Stimulated activated CD8-positive, alpha-beta memory T cell treated with anti-CD3 and anti-CD28 coated beads, Interleukin-15, amount 100 ng/mL, for 4 hours (primary cell): ENCODE measurements at regions not wholly inside any gene's neighbourhood (a gene's known extent, or its start where the extent isn't known, plus 50 kb on each side); places are given as distances from the start of the nearest gene placed in this dataset.
"Not testable (repeated sequence)": the region's sequence is repeated elsewhere in the genome, so short reads cannot be mapped to it uniquely, and the experiment has no call there.

Source experiments
- DNase-seq, 2 donors: peaks; one replicate each; pipeline ENCODE4 v3.0.0-alpha.2; 2020; ENCODE audit warnings: low read depth in 2 of 2

DNA sequence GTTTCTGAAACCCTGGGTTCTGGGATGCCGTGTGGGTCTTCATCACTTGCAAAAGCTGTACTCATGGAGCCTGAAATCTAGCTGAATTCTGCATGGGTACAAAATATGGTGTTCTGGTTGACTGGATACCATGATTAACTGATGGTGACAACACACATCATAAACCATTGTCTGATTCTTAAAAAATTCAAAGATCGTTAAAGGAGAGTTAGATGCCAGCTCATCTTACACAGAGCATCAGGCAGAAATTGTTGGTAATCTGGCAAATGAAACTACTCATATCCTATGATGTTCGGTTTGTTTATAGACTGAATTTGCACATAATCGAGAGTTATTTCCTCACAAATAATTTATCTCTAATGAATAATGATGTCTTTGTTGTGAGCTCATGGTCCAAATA is 218.1 kb upstream of the PKN2 start:
- no peak for DNase-seq

DNA sequence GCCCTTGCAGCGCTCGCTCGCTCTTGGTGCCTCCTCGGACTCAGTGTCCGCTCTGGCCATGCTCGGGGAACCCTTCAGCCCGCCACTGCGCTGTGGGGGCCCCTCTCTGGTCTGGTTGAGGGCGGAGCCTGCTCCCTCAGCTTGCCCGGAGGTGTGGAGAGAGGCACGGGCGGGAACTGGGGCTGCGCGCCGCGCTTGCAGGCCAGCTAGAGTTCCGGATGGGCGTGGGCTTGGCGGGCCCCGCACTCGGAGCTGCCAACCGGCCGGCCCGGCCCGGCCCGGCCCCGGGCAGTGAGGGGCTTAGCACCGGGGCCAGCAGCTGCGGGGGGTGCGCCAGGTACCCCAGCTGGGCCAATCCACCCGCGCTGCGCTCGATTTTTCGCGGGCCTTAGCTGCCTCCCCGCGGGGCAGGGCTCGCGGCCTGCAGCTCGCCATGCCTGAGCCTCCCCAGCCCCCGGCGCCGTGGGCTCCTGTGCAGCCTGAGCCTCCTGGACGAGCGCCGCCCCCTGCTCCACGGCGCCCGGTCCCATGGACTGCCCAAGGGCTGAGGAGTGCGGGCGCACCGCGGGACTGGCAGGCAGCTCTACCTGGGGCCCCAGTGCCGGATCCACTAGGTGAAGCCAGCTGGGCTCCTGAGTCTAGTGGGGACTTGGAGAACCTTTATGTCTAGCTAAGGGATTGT is 217.0 kb upstream of the PKN2 start:
- DNase-seq = no peak

GRCh38 chr1:88472298-88472697 is 211.8 kb upstream of the PKN2 start:
- no peak for DNase-seq

DNA sequence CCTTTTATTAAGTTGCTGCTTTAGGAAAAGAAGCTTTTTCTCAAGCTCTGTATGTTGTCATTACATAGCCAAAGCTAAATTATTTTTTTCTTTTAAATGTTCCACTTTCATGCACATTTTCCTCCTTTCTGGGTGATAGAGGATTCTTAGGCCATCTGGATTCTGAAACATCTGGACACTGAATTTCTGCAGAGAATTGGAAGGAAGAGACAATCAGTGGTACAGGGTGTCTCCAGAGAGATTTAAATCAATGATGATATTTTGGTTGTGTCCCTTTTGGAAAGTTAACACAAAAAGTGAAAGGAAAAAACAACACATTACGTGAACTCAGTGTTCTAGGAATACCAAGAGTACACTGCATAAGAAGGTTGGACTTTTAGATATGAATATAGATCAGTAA is 211.4 kb upstream of the PKN2 start:
- no peak for DNase-seq

GRCh38 chr1:88474555-88475304 is 209.3 kb upstream of the PKN2 start:
- DNase-seq = no peak

- no peak for DNase-seq
These were observed 199.2 kb upstream of the PKN2 start for GRCh38 chr1:88484881-88485280.

GRCh38 chr1:88488237-88488636 is 195.8 kb upstream of the PKN2 start:
- DNase-seq = no peak

DNA sequence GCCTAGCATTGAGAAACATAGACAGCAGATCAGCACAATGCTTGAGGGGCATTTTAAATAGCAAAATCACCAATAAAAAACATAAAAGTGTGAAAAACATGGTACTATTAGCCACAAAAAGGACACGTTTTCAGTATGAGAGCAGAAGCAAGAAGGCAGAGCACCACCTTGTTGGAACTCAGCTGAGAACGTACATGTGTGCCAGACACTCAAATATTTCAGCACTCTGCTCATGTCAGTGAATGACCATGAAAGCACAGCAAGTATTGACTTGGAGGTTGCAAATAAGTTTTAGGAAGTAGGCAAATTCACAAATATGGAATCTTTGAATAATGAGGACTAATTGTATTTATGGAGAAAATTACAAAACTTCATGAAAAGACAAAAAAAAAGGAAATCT is 193.4 kb upstream of the PKN2 start:
- DNase-seq = no peak

DNA sequence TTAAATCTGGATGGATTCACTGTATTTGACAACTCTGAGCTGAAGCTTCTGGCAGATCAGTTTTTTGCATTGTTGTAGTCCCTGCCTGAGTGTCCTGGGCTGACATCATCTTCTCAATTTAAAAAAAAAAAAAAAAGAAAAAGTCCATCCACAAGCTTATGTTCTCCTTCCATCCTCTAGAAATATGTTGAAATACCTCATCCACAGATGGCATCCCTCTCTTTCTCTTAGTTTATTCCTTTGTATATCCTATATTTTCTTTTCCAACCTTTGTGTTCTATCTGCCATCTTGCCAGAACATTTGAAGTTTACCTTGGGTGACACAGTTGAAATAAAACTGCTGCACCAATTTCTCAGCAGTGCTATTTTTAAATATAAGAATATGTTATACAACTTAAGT is 184.4 kb upstream of the PKN2 start:
- no peak for DNase-seq

DNA sequence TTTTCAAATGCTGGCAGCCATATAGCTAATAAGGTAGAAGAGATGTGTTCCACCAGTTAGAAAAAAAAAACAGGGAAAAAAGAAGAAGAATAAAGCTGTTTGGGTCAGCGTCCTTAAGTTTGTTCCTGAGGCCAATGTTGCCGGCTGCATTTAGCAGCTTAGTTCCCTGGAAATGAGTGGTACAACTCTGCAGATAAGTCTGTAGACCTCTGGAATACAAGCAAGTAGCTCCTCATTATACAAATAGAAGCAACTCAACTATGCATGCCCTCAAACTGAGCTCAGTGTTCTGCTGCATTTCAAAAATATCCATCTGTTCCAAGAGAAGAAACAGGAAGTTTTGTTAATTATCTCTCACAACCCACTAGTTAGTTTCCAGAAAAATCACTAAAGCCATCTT is 181.2 kb upstream of the PKN2 start:
- no peak for DNase-seq

DNA sequence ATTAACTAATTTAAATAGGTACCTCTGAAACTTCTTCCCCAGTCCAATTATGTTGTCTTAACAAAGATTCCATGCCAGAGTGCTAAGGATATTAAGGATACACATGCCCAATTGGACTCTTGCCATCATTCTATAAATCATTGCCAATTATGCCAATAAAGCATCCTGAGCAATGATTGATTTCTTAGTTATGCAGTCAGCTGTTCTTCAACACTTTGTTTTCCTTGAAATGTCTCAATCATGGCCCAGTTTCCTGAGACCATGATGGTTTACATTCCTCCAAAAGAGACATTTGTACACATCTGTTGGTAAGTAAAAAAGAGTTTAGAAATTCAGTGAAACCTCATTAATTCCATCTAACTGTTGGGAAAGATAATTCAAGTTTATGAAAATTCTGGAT is 180.4 kb upstream of the PKN2 start:
- no peak for DNase-seq

DNA sequence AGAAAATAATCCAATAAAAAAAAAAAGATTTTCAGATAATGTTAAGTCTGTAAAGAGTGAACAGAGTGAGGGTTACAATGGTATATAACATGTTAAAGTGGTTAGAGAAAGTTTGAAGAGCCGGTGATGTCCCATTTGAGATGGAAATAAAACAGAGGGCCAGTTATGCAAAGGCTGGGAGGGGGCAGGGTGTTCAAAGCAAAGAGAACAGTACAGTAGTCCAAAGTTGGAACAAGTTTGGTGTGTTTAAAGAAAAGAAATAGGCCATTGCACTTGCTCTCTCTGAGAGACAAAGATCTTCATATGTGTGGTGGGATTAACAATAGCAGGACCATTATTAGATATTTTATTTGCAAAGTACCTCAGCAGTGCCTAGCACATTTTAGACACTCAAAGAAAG is 179.5 kb upstream of the PKN2 start:
- no peak for DNase-seq

GRCh38 chr1:88509379-88509778 is 174.7 kb upstream of the PKN2 start:
- no peak for DNase-seq

DNA sequence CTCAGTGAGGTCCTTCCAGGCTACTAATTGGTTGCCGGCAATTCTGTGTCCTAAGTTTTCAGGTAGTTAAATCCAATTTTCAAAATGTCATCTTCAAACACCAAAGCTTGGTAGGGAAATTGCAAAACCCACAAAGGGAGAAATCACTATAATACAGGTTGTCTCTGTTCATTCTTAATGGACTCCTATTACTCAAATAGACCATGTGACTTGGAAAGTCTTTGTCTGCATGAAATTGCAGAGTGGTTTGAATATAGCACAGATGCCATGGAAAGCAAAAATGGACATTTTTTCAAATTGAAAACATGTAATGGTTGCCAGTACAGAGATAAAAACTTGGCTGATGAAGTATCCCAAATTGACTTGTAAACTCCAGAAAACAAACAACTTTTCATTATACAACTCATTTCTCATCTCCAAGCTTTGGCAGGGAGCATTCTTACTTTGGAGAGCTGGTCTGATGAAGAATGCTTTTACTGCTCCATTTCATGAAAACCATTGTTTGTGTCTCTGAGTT is 169.5 kb upstream of the PKN2 start:
- DNase-seq = no peak

- not testable (repeated sequence) for DNase-seq
These were observed 166.6 kb upstream of the PKN2 start for GRCh38 chr1:88517499-88517898.

GRCh38 chr1:88519156-88519555 is 164.9 kb upstream of the PKN2 start:
- DNase-seq = no peak

GRCh38 chr1:88523854-88524528 is 160.1 kb upstream of the PKN2 start:
- DNase-seq = no peak

DNA sequence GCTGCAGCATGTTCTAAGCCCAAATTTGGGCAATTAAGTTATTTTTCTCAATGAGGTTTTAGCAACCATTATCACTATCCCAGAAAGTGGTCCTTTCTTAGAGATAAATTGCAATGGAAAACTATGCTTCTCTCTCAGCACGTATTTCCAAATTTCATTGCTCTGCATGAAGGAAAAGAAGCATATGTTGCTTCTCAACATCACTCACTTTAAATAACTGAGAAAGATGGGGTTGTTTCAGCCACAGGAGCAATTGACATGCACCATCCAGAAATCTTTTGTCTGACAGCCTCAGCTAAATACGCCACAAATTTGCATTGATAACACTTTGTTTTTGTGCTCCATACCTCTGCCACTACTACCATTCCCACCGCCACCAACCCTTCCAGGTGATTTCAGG is 157.6 kb upstream of the PKN2 start:
- no peak for DNase-seq

GRCh38 chr1:88528792-88529191 is 155.3 kb upstream of the PKN2 start:
- no peak for DNase-seq

DNA sequence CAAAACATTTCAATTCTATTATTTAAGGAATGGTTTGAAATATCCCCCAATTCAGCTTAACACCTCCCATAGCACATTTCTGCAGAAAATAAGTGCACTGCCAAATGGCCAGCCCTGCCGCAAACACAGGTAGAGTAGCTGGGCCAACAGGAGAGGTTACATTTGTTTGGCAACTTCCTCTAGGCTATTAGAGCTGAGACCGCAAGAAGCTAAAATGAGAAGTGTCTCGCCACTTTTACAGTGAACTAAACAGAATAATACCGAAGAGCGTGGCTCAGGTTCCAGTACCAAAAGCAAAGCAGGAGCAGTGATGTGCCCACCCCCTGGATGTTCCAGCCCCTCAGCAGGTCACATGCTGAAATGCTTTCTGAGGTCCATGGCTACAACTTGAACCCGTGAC is 154.5 kb upstream of the PKN2 start:
- no peak for DNase-seq

DNA sequence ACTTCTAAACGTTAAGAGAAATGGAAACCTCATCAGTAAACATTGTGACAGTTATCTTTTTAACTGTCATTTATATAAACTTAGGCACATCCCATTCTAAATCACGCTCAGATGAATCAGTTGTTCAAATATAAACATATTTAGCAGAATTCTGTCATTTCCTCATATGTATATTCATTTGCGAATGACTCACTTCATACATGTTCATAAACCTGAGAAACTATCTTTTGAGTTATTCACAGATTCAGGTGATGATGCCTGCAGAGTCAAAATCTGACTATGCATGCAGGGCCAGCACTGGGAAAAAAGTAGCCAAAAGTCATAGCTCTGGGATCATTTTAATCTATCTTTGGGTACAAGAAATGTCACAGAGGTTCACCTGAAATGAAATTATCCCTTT is 153.8 kb upstream of the PKN2 start:
- DNase-seq = no peak

DNA sequence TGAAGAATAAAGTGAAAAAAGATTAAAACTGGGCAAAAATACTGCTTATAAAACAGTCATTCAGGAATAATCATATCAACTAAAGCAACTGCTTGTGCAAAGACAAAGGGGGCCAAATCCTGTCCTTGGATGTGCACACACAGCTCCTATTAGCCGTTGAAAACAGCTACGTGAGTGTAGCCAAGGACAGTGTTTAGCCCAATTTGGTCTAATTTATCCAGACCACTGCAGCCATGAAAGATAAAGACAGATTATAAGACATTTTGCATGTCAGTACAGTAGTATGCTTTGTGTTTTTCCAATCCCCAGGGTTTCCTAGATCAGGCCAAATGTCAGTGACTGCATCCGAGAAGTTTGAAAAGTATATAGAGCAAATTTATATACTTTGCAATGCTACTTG is 146.3 kb upstream of the PKN2 start:
- DNase-seq = no peak
